ENCODE measurements at regions not wholly inside any gene's neighbourhood (a gene's known extent, or its start where the extent isn't known, plus 50 kb on each side); places are given as distances from the start of the nearest gene placed in this dataset.
"Not testable (repeated sequence)": the region's sequence is repeated elsewhere in the genome, so short reads cannot be mapped to it uniquely, and the experiment has no call there.

DNA sequence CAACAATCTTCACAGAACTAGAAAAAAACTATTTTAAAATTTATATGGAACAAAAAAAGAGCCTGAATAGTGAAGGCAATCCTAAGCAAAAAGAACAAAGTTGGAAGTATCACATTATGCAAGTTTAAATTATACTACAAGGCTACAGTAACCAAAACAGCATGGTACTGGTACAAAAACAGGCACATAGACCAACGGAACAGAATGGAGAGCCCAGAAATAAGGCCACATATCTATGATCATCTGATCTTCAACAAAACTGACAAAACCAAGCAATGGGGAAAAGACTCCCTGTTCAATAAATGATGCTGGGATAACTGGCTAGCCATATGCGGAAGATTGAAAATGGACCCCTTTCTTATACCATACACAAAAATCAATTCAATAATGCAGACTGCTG lies 74.4 kb upstream of the RTN4 start:
- H3K4me1 ChIP-seq (ENCODE audit: control insufficient read depth, insufficient read depth, low read length); H3K27ac ChIP-seq (ENCODE audit: low read length); DNase-seq; H3K9me3 ChIP-seq (ENCODE audit: control insufficient read depth, low read length); ATAC-seq; intact Hi-C loops (cut with DNase I); H3K4me3 ChIP-seq (ENCODE audit: low read length); H3K27me3 ChIP-seq (ENCODE audit: control insufficient read depth, insufficient read depth): not testable (repeated sequence)
- WGBS: 95% methylated on average over 2 of the region's 2 CpGs

DNA sequence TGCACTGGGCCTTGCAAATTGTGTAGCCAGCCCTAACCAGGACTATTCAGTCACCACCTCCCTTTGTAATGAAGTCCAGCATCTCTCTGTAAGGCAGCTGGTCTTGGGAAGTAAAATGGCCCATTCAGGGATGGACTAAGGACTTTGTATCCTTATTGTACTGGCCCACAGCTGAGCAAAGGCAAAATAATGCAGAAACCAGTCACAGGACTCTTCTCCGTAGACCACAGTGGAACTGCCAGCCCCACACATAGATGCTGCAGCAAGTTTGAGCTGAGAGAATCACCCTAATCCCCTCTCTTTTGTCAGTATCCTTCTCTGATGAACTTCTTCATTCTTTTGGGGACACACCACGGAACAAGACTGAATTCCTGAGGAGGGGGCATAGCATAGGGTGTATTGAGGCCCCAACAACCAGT lies 73.6 kb upstream of the RTN4 start:
- no peaks in the 10 kb centered on the region for H3K9me3 ChIP-seq (ENCODE audit: control insufficient read depth, low read length)
- H3K27ac ChIP-seq (ENCODE audit: low read length): no peak overlapping the region
- no peak for DNase-seq
- ATAC-seq: no peak
- no peak overlapping the region for H3K4me3 ChIP-seq (ENCODE audit: low read length)
- H3K4me1 ChIP-seq (ENCODE audit: control insufficient read depth, insufficient read depth, low read length): peaks cover 10% of the 10 kb centered on the region
- 81% methylated on average over 2 of the region's 2 CpGs for WGBS
- intact Hi-C loops (cut with DNase I): no loop called here
- H3K27me3 ChIP-seq (ENCODE audit: control insufficient read depth, insufficient read depth): no peaks in the 10 kb centered on the region

DNA sequence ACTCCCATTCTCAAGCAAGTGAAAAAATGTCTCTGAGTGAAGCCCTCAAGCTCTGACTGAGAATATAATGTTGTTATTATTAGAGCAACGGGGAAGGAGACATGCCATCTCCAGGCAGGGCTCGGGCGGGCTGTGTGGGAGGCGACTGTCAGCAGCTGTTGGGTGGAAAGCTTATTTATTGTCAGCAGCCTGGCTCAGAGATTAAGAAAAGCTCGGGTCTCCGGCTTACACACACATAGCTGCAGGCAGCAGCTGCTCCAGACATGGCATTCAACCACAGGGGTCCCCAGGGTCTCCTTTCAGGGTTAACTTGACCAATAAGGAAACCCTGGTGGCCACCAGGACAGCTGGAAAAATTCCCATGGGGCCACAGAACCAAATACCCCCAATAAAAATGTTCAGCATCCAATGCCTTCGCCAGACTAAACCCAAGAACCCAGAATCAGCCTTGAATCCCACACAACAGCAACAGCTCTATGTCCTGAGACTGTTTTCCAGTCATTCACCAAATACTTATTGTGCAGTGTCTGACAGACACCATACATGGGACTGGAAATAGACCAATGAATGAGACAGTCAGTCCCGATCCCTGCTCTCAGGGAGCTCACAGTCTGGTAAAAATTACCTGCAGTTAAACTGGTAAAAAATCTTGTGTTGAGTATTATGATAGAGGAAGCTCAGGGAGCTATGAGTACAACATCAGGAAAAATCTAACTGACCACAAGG lies 70.5 kb upstream of the RTN4 start:
- Histone ChIP-seq H3K4me3 (ENCODE audit: low read length) (no peak overlapping the region), H3K27ac (ENCODE audit: low read length) (peak overlapping the region; percentile 89), H3K4me1 (ENCODE audit: control insufficient read depth, insufficient read depth, low read length) (peaks cover 10% of the 10 kb centered on the region), H3K9me3 (ENCODE audit: control insufficient read depth, low read length) (no peaks in the 10 kb centered on the region), H3K27me3 (ENCODE audit: control insufficient read depth, insufficient read depth) (no peaks in the 10 kb centered on the region)
- intact Hi-C loops (cut with DNase I): no loop called here
- WGBS: 23% methylated on average over 8 of the region's 8 CpGs
- DNase-seq (peak; percentile 70 to 88 (median 86)), ATAC-seq (peak; percentile 87 to 91)

DNA sequence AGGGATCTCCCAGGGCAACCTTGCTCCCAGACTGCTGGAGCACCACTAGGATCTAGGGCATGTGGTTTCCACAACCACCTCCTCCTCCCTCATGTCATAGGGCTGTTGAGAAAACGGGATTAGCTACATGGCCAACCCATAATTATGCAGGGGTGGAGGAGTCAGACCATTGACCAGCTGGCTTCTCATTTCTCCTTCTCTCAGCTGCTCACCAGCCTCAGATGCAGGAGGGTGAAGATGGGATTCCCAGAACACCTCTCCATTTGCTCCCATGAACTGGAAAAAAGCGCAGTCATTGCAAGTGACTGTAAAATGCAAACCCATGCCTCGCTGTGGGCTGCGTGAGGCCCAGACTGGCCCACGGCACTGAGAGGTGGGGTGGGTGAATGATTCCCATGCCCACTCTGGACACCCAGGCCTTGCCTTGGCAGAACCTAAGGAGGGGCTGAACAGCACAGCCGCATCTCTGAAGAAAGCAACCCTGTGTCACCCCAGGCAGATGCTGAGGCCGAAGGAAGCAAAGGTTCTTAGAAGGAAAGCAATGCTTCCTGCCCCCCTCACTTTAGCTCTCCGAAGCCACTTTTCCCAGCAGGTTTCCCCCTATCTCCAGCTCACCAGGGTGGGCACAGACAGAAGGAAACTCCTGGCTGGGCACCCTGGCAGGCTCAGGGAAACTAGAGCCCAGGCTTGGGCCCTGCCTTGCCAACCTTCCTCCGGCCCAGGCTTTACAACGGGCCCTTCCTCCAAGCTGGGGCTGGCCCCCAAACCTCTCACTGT lies 69.6 kb upstream of the RTN4 start:
- 57% methylated on average over 10 of the region's 10 CpGs for WGBS
- ATAC-seq: peak; percentile 58 to 65
- DNase-seq: no peak
- intact Hi-C loops (cut with DNase I): no loop called here
- H3K27ac ChIP-seq (ENCODE audit: low read length): peak overlapping the region; percentile 89
- no peak overlapping the region for H3K4me3 ChIP-seq (ENCODE audit: low read length)
- no peaks in the 10 kb centered on the region for H3K27me3 ChIP-seq (ENCODE audit: control insufficient read depth, insufficient read depth)
- no peaks in the 10 kb centered on the region for H3K9me3 ChIP-seq (ENCODE audit: control insufficient read depth, low read length)
- peaks cover 10% of the 10 kb centered on the region for H3K4me1 ChIP-seq (ENCODE audit: control insufficient read depth, insufficient read depth, low read length)

DNA sequence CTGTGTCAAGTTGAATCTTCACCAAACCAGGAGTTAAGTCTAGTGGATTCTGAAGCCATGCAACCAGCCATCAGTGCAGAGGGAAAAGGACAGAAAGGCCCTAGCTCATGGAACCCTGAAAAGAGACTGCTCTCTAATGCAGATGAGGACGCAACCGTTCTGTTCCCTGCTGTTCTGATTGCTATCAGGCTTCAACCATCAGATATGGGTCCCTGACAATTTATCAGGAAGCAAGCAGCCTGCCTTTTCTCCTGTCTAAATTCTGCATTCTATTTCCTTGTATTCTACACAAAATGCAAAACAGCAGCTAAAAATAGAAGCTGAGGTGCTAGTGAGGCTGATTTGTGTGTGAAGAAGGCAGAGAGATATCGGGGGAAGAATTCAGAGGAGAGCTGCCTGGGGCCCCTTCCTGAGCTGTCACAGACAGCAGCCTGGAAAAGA lies 68.4 kb upstream of the RTN4 start:
- H3K4me1 ChIP-seq (ENCODE audit: control insufficient read depth, insufficient read depth, low read length): peaks cover 10% of the 10 kb centered on the region
- DNase-seq (no peak), ATAC-seq (peak in 1 of 2 donors; percentile 18)
- intact Hi-C loops (cut with DNase I): no loop called here
- H3K27ac ChIP-seq (ENCODE audit: low read length): peak overlapping the region; percentile 32
- H3K4me3 ChIP-seq (ENCODE audit: low read length): no peak overlapping the region
- no peaks in the 10 kb centered on the region for H3K9me3 ChIP-seq (ENCODE audit: control insufficient read depth, low read length)
- WGBS: 34% methylated on average over 3 of the region's 3 CpGs
- no peaks in the 10 kb centered on the region for H3K27me3 ChIP-seq (ENCODE audit: control insufficient read depth, insufficient read depth)

DNA sequence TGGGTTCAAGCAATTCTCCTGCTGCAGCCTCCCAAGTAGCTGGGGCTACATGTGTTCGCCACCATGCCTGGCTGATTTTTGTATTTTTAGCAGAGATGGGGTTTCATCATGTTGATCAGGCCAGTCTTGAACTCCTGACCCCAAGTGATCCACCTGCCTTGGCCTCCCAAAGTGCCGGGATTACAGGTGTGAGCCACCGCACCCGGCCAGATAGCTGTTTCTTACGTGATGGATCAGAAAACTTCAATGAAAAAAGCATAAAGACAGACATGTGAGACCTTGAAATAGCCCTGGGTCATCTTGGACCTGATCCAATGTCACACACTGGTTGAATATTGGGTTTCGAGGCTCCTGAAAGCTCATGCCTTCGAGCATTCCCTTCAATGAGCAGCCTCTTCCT lies 66.7 kb upstream of the RTN4 start:
- Histone ChIP-seq H3K4me1 (ENCODE audit: control insufficient read depth, insufficient read depth, low read length) (peaks cover 14% of the 10 kb centered on the region), H3K9me3 (ENCODE audit: control insufficient read depth, low read length) (no peaks in the 10 kb centered on the region), H3K27me3 (ENCODE audit: control insufficient read depth, insufficient read depth) (no peaks in the 10 kb centered on the region), H3K4me3 (ENCODE audit: low read length) (no peak overlapping the region), H3K27ac (ENCODE audit: low read length) (no peak overlapping the region)
- intact Hi-C loops (cut with DNase I): no loop called here
- WGBS: 91% methylated on average over 7 of the region's 7 CpGs
- ATAC-seq (no peak), DNase-seq (no peak)

DNA sequence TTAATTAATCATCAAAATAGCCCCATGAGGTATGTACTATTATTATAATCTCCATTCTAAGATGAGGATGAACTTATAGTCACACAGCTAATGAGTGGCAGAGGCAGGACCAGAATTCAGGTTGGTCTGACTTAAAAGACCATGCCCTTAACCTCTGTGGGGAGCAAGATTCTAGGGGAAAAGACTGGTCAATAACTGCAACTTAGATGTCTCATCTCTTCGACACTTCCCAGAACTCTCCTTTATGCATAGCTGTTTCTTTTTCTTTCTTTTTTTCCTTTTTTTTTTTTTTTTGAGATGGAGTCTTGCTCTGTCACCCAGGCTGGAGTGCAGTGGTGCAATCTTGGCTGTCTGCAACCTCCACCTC lies 66.3 kb upstream of the RTN4 start:
- 98% methylated on average over 1 of the region's 1 CpG for WGBS
- Histone ChIP-seq H3K4me1 (ENCODE audit: control insufficient read depth, insufficient read depth, low read length) (peaks cover 17% of the 10 kb centered on the region), H3K9me3 (ENCODE audit: control insufficient read depth, low read length) (no peaks in the 10 kb centered on the region), H3K27me3 (ENCODE audit: control insufficient read depth, insufficient read depth) (no peaks in the 10 kb centered on the region), H3K27ac (ENCODE audit: low read length) (no peak overlapping the region), H3K4me3 (ENCODE audit: low read length) (no peak overlapping the region)
- intact Hi-C loops (cut with DNase I): no loop called here
- DNase-seq (no peak), ATAC-seq (no peak)

DNA sequence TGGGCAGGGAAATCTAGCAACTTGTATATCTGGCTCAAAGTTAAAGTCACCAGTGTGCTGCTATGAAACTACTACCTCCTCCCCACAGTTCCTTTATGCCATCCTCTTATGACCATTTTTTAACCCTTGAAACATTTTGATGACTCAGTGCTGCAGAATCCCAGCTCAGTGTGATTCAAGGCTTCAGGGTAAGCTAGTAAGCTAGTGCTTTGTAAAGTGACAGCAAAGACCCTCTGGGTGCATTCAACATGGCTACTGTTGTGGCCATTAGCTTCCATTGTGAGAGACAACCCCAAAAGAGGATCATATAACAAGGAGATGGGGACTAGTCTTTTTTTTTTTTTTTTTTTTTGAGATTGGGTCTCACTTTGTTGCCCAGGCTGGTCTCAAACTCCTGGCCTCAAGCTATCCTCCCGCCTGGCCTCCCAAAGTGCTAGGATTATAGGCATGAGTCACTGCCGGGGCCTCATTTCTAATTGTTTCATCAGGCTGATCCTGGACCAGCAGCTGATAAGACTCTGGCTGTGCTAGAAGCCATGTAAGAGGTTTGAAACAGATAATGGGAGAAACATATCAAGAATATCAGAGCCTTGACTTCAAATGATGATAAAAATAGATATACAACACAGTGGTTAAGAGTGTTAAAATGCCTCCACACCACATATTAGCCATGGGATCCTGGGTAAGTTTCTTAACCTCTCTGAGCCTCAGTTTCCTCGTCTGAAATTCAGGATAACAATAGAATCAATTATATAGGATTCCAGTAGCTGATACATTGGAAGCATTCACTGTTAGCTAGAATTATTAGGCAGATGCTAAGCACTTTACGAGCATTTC lies 65.7 kb upstream of the RTN4 start:
- intact Hi-C loops (cut with DNase I): no loop called here
- 86% methylated on average over 4 of the region's 4 CpGs for WGBS

DNA sequence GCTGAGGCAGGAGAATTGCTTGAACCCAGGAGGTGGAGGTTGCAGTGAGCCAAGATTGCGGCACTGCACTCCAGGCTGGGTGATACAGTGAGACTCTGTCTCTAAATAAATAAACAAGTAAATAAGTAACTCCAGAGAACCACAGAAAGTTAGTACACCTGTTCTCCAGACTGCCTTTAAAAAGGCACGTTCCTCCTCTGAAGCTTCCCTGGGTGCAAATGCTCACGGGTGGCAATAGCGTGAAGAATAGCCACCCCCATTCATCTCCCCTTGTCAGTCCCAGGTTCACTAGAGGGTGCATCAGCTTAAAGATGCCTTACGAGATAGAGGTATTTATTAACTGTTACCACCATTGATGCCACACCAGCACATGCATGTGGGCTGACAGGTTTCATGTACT lies 64.3 kb upstream of the RTN4 start:
- no peak for ATAC-seq
- Histone ChIP-seq H3K27me3 (ENCODE audit: control insufficient read depth, insufficient read depth) (no peaks in the 10 kb centered on the region), H3K9me3 (ENCODE audit: control insufficient read depth, low read length) (no peaks in the 10 kb centered on the region), H3K27ac (ENCODE audit: low read length) (no peak overlapping the region), H3K4me1 (ENCODE audit: control insufficient read depth, insufficient read depth, low read length) (peaks cover 14% of the 10 kb centered on the region), H3K4me3 (ENCODE audit: low read length) (no peak overlapping the region)
- WGBS: 96% methylated on average over 5 of the region's 5 CpGs
- no peak for DNase-seq
- intact Hi-C loops (cut with DNase I): no loop called here

More for the DNA sequence above, 65.7 kb upstream of the RTN4 start:
- H3K9me3 ChIP-seq (ENCODE audit: control insufficient read depth, low read length): no peaks in the 10 kb centered on the region
- peaks cover 20% of the 10 kb centered on the region for H3K4me1 ChIP-seq (ENCODE audit: control insufficient read depth, insufficient read depth, low read length)
- no peak for ATAC-seq
- H3K27me3 ChIP-seq (ENCODE audit: control insufficient read depth, insufficient read depth): no peaks in the 10 kb centered on the region
- DNase-seq: no peak
- H3K4me3 ChIP-seq (ENCODE audit: low read length): no peak overlapping the region
- no peak overlapping the region for H3K27ac ChIP-seq (ENCODE audit: low read length)

DNA sequence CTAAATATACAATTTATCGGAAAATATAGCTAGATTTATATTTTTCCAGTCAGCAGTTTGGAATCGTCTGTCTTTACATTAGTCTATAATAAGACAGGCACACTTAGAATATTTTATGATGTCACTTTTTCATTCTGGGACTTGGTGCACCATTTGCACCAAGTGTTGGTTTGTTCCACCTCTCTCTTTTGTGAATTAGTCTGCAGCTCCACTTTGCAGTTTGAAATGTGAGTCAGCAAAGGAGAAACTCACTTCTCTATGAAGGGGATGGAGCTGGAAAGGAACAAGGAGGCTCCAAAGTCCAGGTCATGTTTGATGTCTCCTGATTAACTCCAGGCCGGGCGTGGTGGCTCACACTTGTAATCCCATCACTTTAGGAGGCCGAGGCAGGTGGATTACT lies 63.8 kb upstream of the RTN4 start:
- no peaks in the 10 kb centered on the region for H3K27me3 ChIP-seq (ENCODE audit: control insufficient read depth, insufficient read depth)
- 97% methylated on average over 5 of the region's 5 CpGs for WGBS
- ATAC-seq (no peak), DNase-seq (no peak)
- no peaks in the 10 kb centered on the region for H3K9me3 ChIP-seq (ENCODE audit: control insufficient read depth, low read length)
- no peak overlapping the region for H3K4me3 ChIP-seq (ENCODE audit: low read length)
- intact Hi-C loops (cut with DNase I): no loop called here
- no peak overlapping the region for H3K27ac ChIP-seq (ENCODE audit: low read length)
- H3K4me1 ChIP-seq (ENCODE audit: control insufficient read depth, insufficient read depth, low read length): peaks cover 14% of the 10 kb centered on the region
